ENCODE measurements at regions not wholly inside any gene's neighbourhood (a gene's known extent, or its start where the extent isn't known, plus 50 kb on each side); places are given as distances from the start of the nearest gene placed in this dataset.

- Mint-ChIP-seq H3K4me3 (no peak overlapping the region), H3K36me3 (peaks cover 0 to 3% (median 0%) of the 10 kb centered on the region in 3 donors)
- POLR2A ChIA-PET, result no interaction called here
Observed at GRCh38 chr20:39163993-39164392, 201.8 kb downstream of the DHX35 start.

DNA sequence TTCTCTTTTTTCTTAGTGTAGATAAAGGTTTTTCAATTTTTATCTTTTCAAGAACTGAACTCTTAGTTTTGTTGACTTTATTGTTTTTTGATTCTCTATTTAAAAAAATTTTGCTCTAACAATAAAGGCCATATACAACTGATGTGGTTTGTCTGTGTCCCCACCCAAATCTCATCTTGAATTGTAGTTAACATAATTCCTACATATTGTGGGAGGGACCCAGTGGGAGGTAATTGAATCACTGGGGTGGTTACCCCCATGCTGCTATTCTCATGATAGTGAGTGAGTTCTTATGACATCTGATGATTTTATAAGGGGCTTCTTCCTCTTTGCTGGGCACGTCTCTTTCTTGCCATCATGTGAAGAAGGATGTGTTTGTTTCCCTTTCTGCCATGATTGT lies 199.8 kb downstream of the DHX35 start:
- H3K9me3 Mint-ChIP-seq, result no peaks in the 10 kb centered on the region
- no peaks in the 10 kb centered on the region for H3K4me1 Mint-ChIP-seq
- Histone ChIP-seq H3K27ac (ENCODE audit: low read depth, low read length) (no peak overlapping the region), H3K9me3 (ENCODE audit: low read length) (no peaks in the 10 kb centered on the region), H3K27me3 (ENCODE audit: insufficient read depth, low read length, poor library complexity, severe bottlenecking) (no peaks in the 10 kb centered on the region), H3K36me3 (ENCODE audit: insufficient read depth, low read length) (no peaks in the 10 kb centered on the region), H3K4me3 (ENCODE audit: low read length) (no peak overlapping the region), H3K4me1 (ENCODE audit: insufficient read depth, low read length) (no peaks in the 10 kb centered on the region)
- POLR2A ChIA-PET, result no interaction called here
- no peak for DNase-seq
- peaks cover 7 to 16% of the 10 kb centered on the region in 2 donors for H3K27me3 Mint-ChIP-seq
- CTCF ChIA-PET, result no interaction called here
- no peak overlapping the region for H3K4me3 Mint-ChIP-seq
- H3K27ac Mint-ChIP-seq, result no peak overlapping the region
- H3K36me3 Mint-ChIP-seq, result peaks cover 0 to 5% (median 3%) of the 10 kb centered on the region in 3 donors

More at GRCh38 chr20:39163993-39164392, 201.8 kb downstream of the DHX35 start:
- Histone ChIP-seq H3K9me3 (ENCODE audit: low read length) (no peaks in the 10 kb centered on the region), H3K27me3 (ENCODE audit: insufficient read depth, low read length, poor library complexity, severe bottlenecking) (no peaks in the 10 kb centered on the region), H3K36me3 (ENCODE audit: insufficient read depth, low read length) (no peaks in the 10 kb centered on the region), H3K27ac (ENCODE audit: low read depth, low read length) (no peak overlapping the region), H3K4me1 (ENCODE audit: insufficient read depth, low read length) (no peaks in the 10 kb centered on the region), H3K4me3 (ENCODE audit: low read length) (no peak overlapping the region)
- CTCF ChIA-PET, result interaction anchor here (1.1 kb wide), 1 partner anchor 27 kb away, joined by 3 read pairs; no protein-coding TSS in a partner anchor
- Mint-ChIP-seq H3K4me1 (no peaks in the 10 kb centered on the region), H3K27ac (no peak overlapping the region), H3K27me3 (peaks cover 5 to 23% of the 10 kb centered on the region in 2 donors), H3K9me3 (no peaks in the 10 kb centered on the region)
- no peak for DNase-seq

- Mint-ChIP-seq H3K4me3 (no peak overlapping the region), H3K27ac (no peak overlapping the region), H3K27me3 (peaks cover 15 to 34% of the 10 kb centered on the region in 2 donors), H3K36me3 (peaks cover 0 to 3% (median 3%) of the 10 kb centered on the region in 3 donors), H3K9me3 (no peaks in the 10 kb centered on the region), H3K4me1 (no peaks in the 10 kb centered on the region)
- Histone ChIP-seq H3K36me3 (ENCODE audit: insufficient read depth, low read length) (no peaks in the 10 kb centered on the region), H3K4me3 (ENCODE audit: low read length) (no peak overlapping the region), H3K27ac (ENCODE audit: low read depth, low read length) (no peak overlapping the region), H3K4me1 (ENCODE audit: insufficient read depth, low read length) (no peaks in the 10 kb centered on the region), H3K9me3 (ENCODE audit: low read length) (no peaks in the 10 kb centered on the region), H3K27me3 (ENCODE audit: insufficient read depth, low read length, poor library complexity, severe bottlenecking) (no peaks in the 10 kb centered on the region)
- DNase-seq, result no peak
- POLR2A ChIA-PET, result no interaction called here
- CTCF ChIA-PET, result no interaction called here
Observed at GRCh38 chr20:39155971-39156370, 193.8 kb downstream of the DHX35 start.

GRCh38 chr20:39152742-39153141 lies 190.6 kb downstream of the DHX35 start:
- Mint-ChIP-seq H3K9me3 (no peaks in the 10 kb centered on the region), H3K27me3 (peaks cover 14 to 24% of the 10 kb centered on the region in 2 donors), H3K4me1 (no peaks in the 10 kb centered on the region), H3K4me3 (no peak overlapping the region), H3K36me3 (no peaks in the 10 kb centered on the region), H3K27ac (no peak overlapping the region)
- Histone ChIP-seq H3K4me3 (ENCODE audit: low read length) (no peak overlapping the region), H3K9me3 (ENCODE audit: low read length) (no peaks in the 10 kb centered on the region), H3K36me3 (ENCODE audit: insufficient read depth, low read length) (no peaks in the 10 kb centered on the region), H3K27ac (ENCODE audit: low read depth, low read length) (no peak overlapping the region), H3K27me3 (ENCODE audit: insufficient read depth, low read length, poor library complexity, severe bottlenecking) (no peaks in the 10 kb centered on the region), H3K4me1 (ENCODE audit: insufficient read depth, low read length) (no peaks in the 10 kb centered on the region)
- POLR2A ChIA-PET, result no interaction called here
- DNase-seq, result no peak
- CTCF ChIA-PET, result no interaction called here

GRCh38 chr20:39152126-39152525 lies 190.0 kb downstream of the DHX35 start:
- H3K9me3 ChIP-seq (ENCODE audit: low read length), result no peaks in the 10 kb centered on the region
- ChIA-PET CTCF (no interaction called here), POLR2A (no interaction called here)
- Mint-ChIP-seq H3K27ac (no peak overlapping the region), H3K4me3 (no peak overlapping the region), H3K27me3 (peaks cover 14 to 24% of the 10 kb centered on the region in 2 donors), H3K36me3 (no peaks in the 10 kb centered on the region), H3K4me1 (no peaks in the 10 kb centered on the region), H3K9me3 (no peaks in the 10 kb centered on the region)
- no peak overlapping the region for H3K4me3 ChIP-seq (ENCODE audit: low read length)
- no peaks in the 10 kb centered on the region for H3K4me1 ChIP-seq (ENCODE audit: insufficient read depth, low read length)
- no peak for DNase-seq
- H3K27me3 ChIP-seq (ENCODE audit: insufficient read depth, low read length, poor library complexity, severe bottlenecking), result no peaks in the 10 kb centered on the region
- H3K27ac ChIP-seq (ENCODE audit: low read depth, low read length), result no peak overlapping the region
- no peaks in the 10 kb centered on the region for H3K36me3 ChIP-seq (ENCODE audit: insufficient read depth, low read length)

DNA sequence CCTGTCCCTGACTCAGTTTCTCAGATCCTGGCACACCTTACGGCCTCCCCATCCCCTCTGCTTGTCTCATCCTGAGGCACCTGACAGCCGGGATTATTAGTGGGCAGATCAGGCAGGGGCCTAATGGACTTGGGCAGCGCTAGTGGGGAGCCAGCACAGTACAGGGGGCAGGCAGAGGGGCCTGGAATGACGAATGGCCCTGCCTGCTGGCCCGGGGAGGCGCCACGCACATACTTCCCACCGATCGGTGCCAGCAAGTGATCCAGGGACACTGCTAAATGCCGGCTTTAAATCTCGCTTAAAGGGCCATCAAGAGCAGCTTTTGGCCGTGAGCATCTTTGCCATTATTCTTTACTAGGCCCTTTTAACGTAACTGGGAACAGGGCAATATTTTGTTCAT lies 188.4 kb downstream of the DHX35 start:
- POLR2A ChIA-PET, result no interaction called here
- H3K4me3 ChIP-seq (ENCODE audit: low read length), result no peak overlapping the region
- H3K9me3 ChIP-seq (ENCODE audit: low read length), result no peaks in the 10 kb centered on the region
- no peaks in the 10 kb centered on the region for H3K36me3 ChIP-seq (ENCODE audit: insufficient read depth, low read length)
- Mint-ChIP-seq H3K27ac (no peak overlapping the region), H3K9me3 (no peaks in the 10 kb centered on the region), H3K4me1 (no peaks in the 10 kb centered on the region), H3K36me3 (no peaks in the 10 kb centered on the region), H3K27me3 (peaks cover 15 to 20% of the 10 kb centered on the region in 2 donors), H3K4me3 (no peak overlapping the region)
- CTCF ChIA-PET, result no interaction called here
- no peaks in the 10 kb centered on the region for H3K4me1 ChIP-seq (ENCODE audit: insufficient read depth, low read length)
- no peak overlapping the region for H3K27ac ChIP-seq (ENCODE audit: low read depth, low read length)
- no peak for DNase-seq
- H3K27me3 ChIP-seq (ENCODE audit: insufficient read depth, low read length, poor library complexity, severe bottlenecking), result no peaks in the 10 kb centered on the region

DNA sequence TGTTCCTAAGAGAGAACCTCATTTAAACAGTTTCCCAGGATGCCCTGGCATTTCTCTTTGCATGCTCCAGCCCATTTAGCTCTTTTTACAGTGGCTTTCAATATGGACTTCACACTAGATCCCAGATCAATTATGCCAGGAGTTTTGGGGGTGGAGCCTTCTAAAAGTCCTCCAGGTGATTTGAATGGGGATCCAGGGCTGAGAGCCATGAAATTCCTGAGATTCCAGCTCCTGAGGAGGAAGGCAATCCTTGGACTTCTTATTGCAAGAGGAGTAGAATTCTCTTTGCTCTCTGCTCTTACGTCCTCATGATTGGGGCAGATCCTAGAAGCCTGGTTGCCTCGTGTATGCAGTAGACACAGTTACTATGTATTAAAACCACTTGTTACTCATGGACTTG lies 184.2 kb downstream of the DHX35 start:
- H3K27me3 Mint-ChIP-seq, result peaks cover 11 to 12% of the 10 kb centered on the region in 2 donors
- no peaks in the 10 kb centered on the region for H3K9me3 ChIP-seq (ENCODE audit: low read length)

GRCh38 chr20:39145921-39146320 lies 183.8 kb downstream of the DHX35 start:
- Mint-ChIP-seq H3K27ac (no peak overlapping the region), H3K9me3 (peaks cover 0 to 3% (median 2%) of the 10 kb centered on the region in 5 donors), H3K4me3 (no peak overlapping the region), H3K27me3 (peaks cover 9 to 14% of the 10 kb centered on the region in 2 donors), H3K36me3 (peaks cover 0 to 2% (median 0%) of the 10 kb centered on the region in 3 donors), H3K4me1 (no peaks in the 10 kb centered on the region)
- CTCF ChIA-PET, result no interaction called here
- Histone ChIP-seq H3K27me3 (ENCODE audit: insufficient read depth, low read length, poor library complexity, severe bottlenecking) (no peaks in the 10 kb centered on the region), H3K36me3 (ENCODE audit: insufficient read depth, low read length) (no peaks in the 10 kb centered on the region), H3K9me3 (ENCODE audit: low read length) (no peaks in the 10 kb centered on the region), H3K4me1 (ENCODE audit: insufficient read depth, low read length) (no peaks in the 10 kb centered on the region), H3K4me3 (ENCODE audit: low read length) (no peak overlapping the region), H3K27ac (ENCODE audit: low read depth, low read length) (no peak overlapping the region)
- DNase-seq, result no peak
- POLR2A ChIA-PET, result no interaction called here

More for the DNA sequence above, 184.2 kb downstream of the DHX35 start:
- POLR2A ChIA-PET, result no interaction called here
- no peak overlapping the region for H3K4me3 ChIP-seq (ENCODE audit: low read length)
- H3K4me3 Mint-ChIP-seq, result no peak overlapping the region
- no peaks in the 10 kb centered on the region for H3K36me3 ChIP-seq (ENCODE audit: insufficient read depth, low read length)
- H3K27ac Mint-ChIP-seq, result no peak overlapping the region
- peaks cover 0 to 2% (median 0%) of the 10 kb centered on the region in 3 donors for H3K36me3 Mint-ChIP-seq
- no peaks in the 10 kb centered on the region for H3K4me1 Mint-ChIP-seq
- no peaks in the 10 kb centered on the region for H3K4me1 ChIP-seq (ENCODE audit: insufficient read depth, low read length)
- no peaks in the 10 kb centered on the region for H3K27me3 ChIP-seq (ENCODE audit: insufficient read depth, low read length, poor library complexity, severe bottlenecking)
- H3K27ac ChIP-seq (ENCODE audit: low read depth, low read length), result no peak overlapping the region
- CTCF ChIA-PET, result no interaction called here
- H3K9me3 Mint-ChIP-seq, result peaks cover 0 to 3% (median 2%) of the 10 kb centered on the region in 5 donors
- no peak for DNase-seq

DNA sequence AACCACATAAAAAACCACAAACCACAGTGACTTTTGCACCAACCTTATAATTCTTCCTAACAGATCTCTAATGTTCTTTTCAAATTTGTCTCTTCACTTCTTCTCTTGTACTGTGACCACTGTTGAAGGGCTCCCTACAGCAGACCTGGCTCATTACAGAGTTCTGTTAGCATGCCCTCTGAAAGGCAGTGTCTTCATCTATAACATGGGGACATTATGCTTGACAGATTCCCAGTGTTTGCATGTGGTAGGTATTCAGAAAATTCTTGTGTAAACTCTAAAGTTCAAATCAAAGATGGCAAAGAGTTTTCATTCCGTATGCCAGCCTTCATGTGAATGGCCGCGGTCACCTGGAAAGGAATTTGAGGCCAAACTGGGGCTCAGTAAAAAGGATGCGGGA lies 182.6 kb downstream of the DHX35 start:
- Mint-ChIP-seq H3K4me3 (no peak overlapping the region), H3K27ac (no peak overlapping the region), H3K4me1 (no peaks in the 10 kb centered on the region), H3K9me3 (peaks cover 0 to 3% (median 2%) of the 10 kb centered on the region in 5 donors), H3K36me3 (peaks cover 0 to 2% (median 0%) of the 10 kb centered on the region in 3 donors), H3K27me3 (peaks cover 12 to 16% of the 10 kb centered on the region in 2 donors)
- Histone ChIP-seq H3K4me1 (ENCODE audit: insufficient read depth, low read length) (no peaks in the 10 kb centered on the region), H3K36me3 (ENCODE audit: insufficient read depth, low read length) (no peaks in the 10 kb centered on the region), H3K4me3 (ENCODE audit: low read length) (no peak overlapping the region), H3K9me3 (ENCODE audit: low read length) (no peaks in the 10 kb centered on the region), H3K27ac (ENCODE audit: low read depth, low read length) (no peak overlapping the region), H3K27me3 (ENCODE audit: insufficient read depth, low read length, poor library complexity, severe bottlenecking) (no peaks in the 10 kb centered on the region)
- POLR2A ChIA-PET, result no interaction called here
- CTCF ChIA-PET, result no interaction called here
- no peak for DNase-seq
